Smooth muscle cell (in vitro differentiated cells): ENCODE measurements at regions not wholly inside any gene's neighbourhood (a gene's known extent, or its start where the extent isn't known, plus 50 kb on each side); places are given as distances from the start of the nearest gene placed in this dataset.

Experiments used
- DNase-seq: peaks from one replicate; lab custom pipeline; 2025; ENCODE audit not compliant: unreplicated experiment; lab: John Stamatoyannopoulos, UW
- H2AFZ ChIP-seq: fragments of 200-600 bp; sonication (generic); 2 replicates; pipeline ENCODE4 v1.6.0; 2016; ENCODE audit warnings: antibody characterized with exemption, low read depth, mild to moderate bottlenecking
- H3F3A ChIP-seq: fragments of 200-600 bp; sonication (generic); 2 replicates; pipeline ENCODE4 v1.6.0; 2017; ENCODE audit warnings: antibody characterized with exemption, low read depth
- H3K27ac ChIP-seq: fragments of 200-600 bp; sonication (generic); 2 replicates; pipeline ENCODE4 v1.5.1; 2016; ENCODE audit warnings: low read depth, mild to moderate bottlenecking
- H3K27me3 ChIP-seq: fragments of 200-600 bp; sonication (generic); 2 replicates; pipeline ENCODE4 v1.6.1; 2016; ENCODE audit warnings: low read depth, mild to moderate bottlenecking
- H3K36me3 ChIP-seq: fragments of 200-600 bp; sonication (generic); 2 replicates; pipeline ENCODE4 v1.5.1; 2016; ENCODE audit warnings: low read depth
- H3K4me1 ChIP-seq: fragments of 200-600 bp; sonication (generic); 2 replicates; pipeline ENCODE4 v1.5.1; 2016; ENCODE audit warnings: low read depth
- H3K4me2 ChIP-seq: fragments of 200-600 bp; sonication (generic); 2 replicates; pipeline ENCODE4 v1.6.0; 2016; ENCODE audit warnings: mild to moderate bottlenecking
- H3K4me3 ChIP-seq: fragments of 200-600 bp; sonication (generic); 2 replicates; pipeline ENCODE4 v1.5.1; 2016; ENCODE audit warnings: mild to moderate bottlenecking
- H3K79me2 ChIP-seq: fragments of 200-600 bp; sonication (generic); 2 replicates; pipeline ENCODE4 v1.6.0; 2016; ENCODE audit warnings: low read depth, mild to moderate bottlenecking
- H3K9ac ChIP-seq: fragments of 200-600 bp; sonication (generic); 2 replicates; pipeline ENCODE4 v1.6.0; 2016; ENCODE audit warnings: low read depth
- H3K9me3 ChIP-seq: fragments of 200-600 bp; sonication (generic); replicated peaks from 2 replicates; pipeline ENCODE4 v1.5.1; 2016; ENCODE audit warnings: low read depth
- H4K20me1 ChIP-seq: fragments of 200-600 bp; sonication (generic); 2 replicates; pipeline ENCODE4 v1.6.0; 2016; ENCODE audit warnings: low read depth
- WGBS: methylation state at CpG from one replicate; pipeline ENCODE4 v1.1.7; 2016; ENCODE audit warnings: low lambda C conversion rate; 5-methylcytosine and 5-hydroxymethylcytosine counted together
- TF ChIP-seq, protein P1 (sequence below): fragments of 200-600 bp; sonication (generic); IDR thresholded peaks from 2 replicates; pipeline ENCODE4 v1.5.1; 2017; ENCODE audit warnings: borderline replicate concordance, mild to moderate bottlenecking, antibody characterized with exemption; ENCODE audit not compliant: insufficient read depth, poor library complexity, severe bottlenecking

DNA sequence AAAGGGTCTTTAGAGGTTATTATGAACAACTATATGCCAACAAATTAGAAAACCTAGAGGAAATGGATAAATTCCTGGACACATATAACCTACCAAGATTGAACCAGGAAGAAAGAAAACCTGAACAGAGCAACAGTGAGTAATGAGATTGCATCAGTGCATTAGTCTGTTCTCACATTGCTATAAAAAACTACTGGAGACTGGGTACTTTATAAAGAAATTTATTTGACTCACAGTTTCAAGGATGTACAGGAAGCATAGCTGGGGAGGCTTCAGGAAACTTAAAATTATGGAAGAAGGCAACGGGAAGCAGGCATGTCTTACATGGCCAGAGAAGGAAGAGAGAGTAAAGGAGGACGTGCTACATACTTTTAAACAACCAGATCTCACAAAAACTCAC, 70.8 kb upstream of the GNAZ start:
- Histone ChIP-seq H3F3A (no peaks in the 10 kb centered on the region), H2AFZ (no peak overlapping the region), H3K4me2 (no peak overlapping the region), H3K27ac (no peak overlapping the region), H3K9me3 (no peaks in the 10 kb centered on the region), H3K9ac (no peak overlapping the region), H3K27me3 (peaks cover 11% of the 10 kb centered on the region), H3K4me3 (no peak overlapping the region), H3K79me2 (no peaks in the 10 kb centered on the region), H3K4me1 (no peaks in the 10 kb centered on the region), H4K20me1 (no peaks in the 10 kb centered on the region), H3K36me3 (no peaks in the 10 kb centered on the region)
- DNase-seq = no peak
- TF ChIP-seq, protein P1, sequence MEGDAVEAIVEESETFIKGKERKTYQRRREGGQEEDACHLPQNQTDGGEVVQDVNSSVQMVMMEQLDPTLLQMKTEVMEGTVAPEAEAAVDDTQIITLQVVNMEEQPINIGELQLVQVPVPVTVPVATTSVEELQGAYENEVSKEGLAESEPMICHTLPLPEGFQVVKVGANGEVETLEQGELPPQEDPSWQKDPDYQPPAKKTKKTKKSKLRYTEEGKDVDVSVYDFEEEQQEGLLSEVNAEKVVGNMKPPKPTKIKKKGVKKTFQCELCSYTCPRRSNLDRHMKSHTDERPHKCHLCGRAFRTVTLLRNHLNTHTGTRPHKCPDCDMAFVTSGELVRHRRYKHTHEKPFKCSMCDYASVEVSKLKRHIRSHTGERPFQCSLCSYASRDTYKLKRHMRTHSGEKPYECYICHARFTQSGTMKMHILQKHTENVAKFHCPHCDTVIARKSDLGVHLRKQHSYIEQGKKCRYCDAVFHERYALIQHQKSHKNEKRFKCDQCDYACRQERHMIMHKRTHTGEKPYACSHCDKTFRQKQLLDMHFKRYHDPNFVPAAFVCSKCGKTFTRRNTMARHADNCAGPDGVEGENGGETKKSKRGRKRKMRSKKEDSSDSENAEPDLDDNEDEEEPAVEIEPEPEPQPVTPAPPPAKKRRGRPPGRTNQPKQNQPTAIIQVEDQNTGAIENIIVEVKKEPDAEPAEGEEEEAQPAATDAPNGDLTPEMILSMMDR = no peak
- 57% methylated on average over 2 of the region's 2 CpGs for WGBS

DNA sequence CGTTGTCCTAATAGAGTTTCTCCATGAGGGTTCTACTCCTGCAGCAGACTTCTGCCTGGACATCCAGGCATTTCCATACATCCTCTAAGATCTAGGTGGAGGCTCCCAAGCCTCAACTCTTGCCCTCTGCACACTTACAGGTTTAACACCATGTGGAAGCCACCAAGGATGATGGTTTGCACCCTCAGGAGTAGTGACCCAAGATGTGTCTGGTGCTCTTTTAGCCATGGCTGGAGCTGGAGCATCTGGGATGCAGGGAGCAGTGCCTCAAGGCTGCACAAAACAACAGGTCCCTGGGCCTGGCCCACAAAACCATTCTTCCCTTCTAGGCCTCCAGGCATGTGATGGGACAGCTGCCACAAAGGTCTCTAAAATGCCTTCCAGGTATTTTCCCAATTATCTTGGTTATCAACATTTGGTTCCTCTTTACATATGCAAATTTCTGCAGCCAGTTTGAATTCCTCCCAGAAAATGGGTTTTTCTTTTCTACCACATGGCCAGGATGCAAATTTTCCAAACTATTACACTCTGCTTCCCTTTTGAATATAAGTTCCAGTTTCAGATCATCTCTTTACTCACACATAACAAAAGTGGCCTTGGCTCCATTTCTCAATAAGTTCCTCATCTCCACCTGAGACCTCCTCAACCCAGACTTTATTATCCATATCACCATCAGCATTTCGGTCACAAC, 69.5 kb upstream of the GNAZ start:
- Histone ChIP-seq H4K20me1 (no peaks in the 10 kb centered on the region), H3K9me3 (no peaks in the 10 kb centered on the region), H3K4me1 (no peaks in the 10 kb centered on the region), H3K27me3 (peaks cover 13% of the 10 kb centered on the region), H3F3A (no peaks in the 10 kb centered on the region), H3K9ac (no peak overlapping the region), H3K36me3 (no peaks in the 10 kb centered on the region), H3K4me2 (no peak overlapping the region), H3K79me2 (no peaks in the 10 kb centered on the region), H3K4me3 (no peak overlapping the region), H3K27ac (no peak overlapping the region), H2AFZ (no peak overlapping the region)
- TF ChIP-seq, protein P1 = no peak
- no peak for DNase-seq
- WGBS = 74% methylated on average over 2 of the region's 2 CpGs

DNA sequence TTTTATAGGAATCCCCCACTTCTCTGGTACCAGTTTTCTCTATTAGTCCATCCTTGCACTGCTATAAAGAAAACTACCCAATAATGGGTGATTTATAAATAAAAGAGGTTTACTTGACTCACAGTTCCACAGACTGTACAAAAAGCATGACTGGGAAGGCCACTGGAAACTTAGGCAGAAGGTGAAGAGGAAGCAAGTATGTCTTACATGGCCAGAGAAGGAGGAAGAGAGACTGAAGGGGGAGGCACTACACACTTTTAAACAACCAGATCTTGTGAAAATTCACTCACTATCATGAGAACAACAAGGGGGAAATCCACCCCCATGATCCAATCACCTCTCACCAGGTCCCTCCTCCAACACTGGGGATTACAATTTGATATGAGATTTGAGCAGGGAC, 68.9 kb upstream of the GNAZ start:
- H3F3A ChIP-seq = no peaks in the 10 kb centered on the region
- no peak overlapping the region for H3K27ac ChIP-seq
- H3K9me3 ChIP-seq = no peaks in the 10 kb centered on the region
- H3K4me1 ChIP-seq = no peaks in the 10 kb centered on the region
- H2AFZ ChIP-seq = no peak overlapping the region
- TF ChIP-seq, protein P1 = no peak
- peaks cover 13% of the 10 kb centered on the region for H3K27me3 ChIP-seq
- no peaks in the 10 kb centered on the region for H4K20me1 ChIP-seq
- no peak overlapping the region for H3K4me2 ChIP-seq
- no peak for DNase-seq
- H3K79me2 ChIP-seq = no peaks in the 10 kb centered on the region
- no peaks in the 10 kb centered on the region for H3K36me3 ChIP-seq
- H3K9ac ChIP-seq = no peak overlapping the region
- no peak overlapping the region for H3K4me3 ChIP-seq

DNA sequence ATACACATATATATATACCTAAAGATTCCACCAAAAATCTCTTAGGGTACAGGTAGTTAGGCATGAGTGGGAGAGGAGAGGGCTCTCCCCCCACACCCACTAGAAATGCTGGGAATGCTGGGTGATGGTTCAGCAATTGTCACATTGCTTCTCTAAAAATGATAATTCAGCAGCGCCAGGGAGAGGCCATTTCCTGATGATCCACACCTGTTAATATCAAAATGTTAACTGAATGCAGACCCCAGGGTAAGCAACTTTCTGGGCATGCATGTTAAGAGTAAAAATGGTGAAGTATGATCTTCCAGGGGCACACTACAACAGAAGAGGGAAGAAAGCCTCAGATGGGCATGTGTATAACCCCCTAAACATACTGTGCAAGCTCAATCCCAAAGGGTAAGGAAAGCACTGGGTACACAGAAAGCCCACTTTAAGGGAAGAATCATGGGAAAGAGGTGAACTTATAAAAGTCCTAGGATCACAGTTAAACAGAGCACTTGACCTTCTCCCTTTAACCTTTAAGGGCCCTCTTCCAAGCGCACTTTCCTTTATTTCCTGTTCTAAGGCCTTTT, 67.6 kb upstream of the GNAZ start:
- no peak overlapping the region for H3K4me3 ChIP-seq
- no peaks in the 10 kb centered on the region for H4K20me1 ChIP-seq
- no peak for DNase-seq
- TF ChIP-seq, protein P1 = no peak
- no peak overlapping the region for H3K9ac ChIP-seq
- no peak overlapping the region for H2AFZ ChIP-seq
- H3K79me2 ChIP-seq = no peaks in the 10 kb centered on the region
- H3K4me1 ChIP-seq = no peaks in the 10 kb centered on the region
- WGBS = 97% methylated on average over 2 of the region's 2 CpGs
- H3F3A ChIP-seq = no peaks in the 10 kb centered on the region
- no peak overlapping the region for H3K4me2 ChIP-seq
- H3K27me3 ChIP-seq = peaks cover 13% of the 10 kb centered on the region
- H3K9me3 ChIP-seq = no peaks in the 10 kb centered on the region
- H3K36me3 ChIP-seq = no peaks in the 10 kb centered on the region
- H3K27ac ChIP-seq = no peak overlapping the region
